ENCODE measurements at regions not wholly inside any gene's neighbourhood (a gene's known extent, or its start where the extent isn't known, plus 50 kb on each side); places are given as distances from the start of the nearest gene placed in this dataset.

- H3K27me3 ChIP-seq (ENCODE audit: insufficient read depth, low read depth, low read length): no peaks in the 10 kb centered on the region
- H3K9me3 ChIP-seq (ENCODE audit: low read length): no peaks in the 10 kb centered on the region
- no peaks in the 10 kb centered on the region for H3F3A ChIP-seq (ENCODE audit: insufficient read depth, low read length, poor library complexity, severe bottlenecking)
- TF ChIP-seq CTCF (IDR thresholded peaks at IDR 0.05; ENCODE audit: poor library complexity, severe bottlenecking) (no peak), EZH2 (IDR thresholded peaks at IDR 0.05; ENCODE audit: borderline replicate concordance, insufficient read depth, low read length, poor library complexity, severe bottlenecking) (no peak), SMC3 (conservative IDR thresholded peaks at IDR 0.05; ENCODE audit: poor library complexity) (no peak), RAD21 (conservative IDR thresholded peaks at IDR 0.05) (no peak), POLR2AphosphoS5 (IDR thresholded peaks at IDR 0.05) (no peak), REST (IDR thresholded peaks at IDR 0.05; ENCODE audit: borderline replicate concordance) (no peak), TAF1 (IDR thresholded peaks at IDR 0.05; ENCODE audit: low read depth) (no peak), EP300 (conservative IDR thresholded peaks at IDR 0.05; ENCODE audit: poor library complexity, severe bottlenecking) (no peak)
- no peak overlapping the region for H2AFZ ChIP-seq (ENCODE audit: low read depth, low read length)
- H3K27ac ChIP-seq (ENCODE audit: low read length): no peak overlapping the region
- no peaks in the 10 kb centered on the region for H4K20me1 ChIP-seq (ENCODE audit: insufficient read depth)
- H3K9ac ChIP-seq (ENCODE audit: low read length): no peak overlapping the region
- H3K4me2 ChIP-seq (ENCODE audit: low read length): no peak overlapping the region
- H3K79me2 ChIP-seq (replicated peaks; ENCODE audit: insufficient read depth, low read length): no peaks in the 10 kb centered on the region
- H3K9me2 ChIP-seq (ENCODE audit: insufficient read depth, low read length): no peaks in the 10 kb centered on the region
- no peaks in the 10 kb centered on the region for H3K36me3 ChIP-seq (ENCODE audit: insufficient read depth, low read length)
- no peak overlapping the region for H3K4me3 ChIP-seq (ENCODE audit: low read length)
Observed at GRCh38 chr13:80513196-80513595, 172.3 kb upstream of the SPRY2 start.

GRCh38 chr13:80510686-80511085 is 169.8 kb upstream of the SPRY2 start:
- Histone ChIP-seq H3K27me3 (ENCODE audit: insufficient read depth, low read depth, low read length) (no peaks in the 10 kb centered on the region), H3K4me2 (ENCODE audit: low read length) (no peak overlapping the region), H3K9ac (ENCODE audit: low read length) (no peak overlapping the region), H2AFZ (ENCODE audit: low read depth, low read length) (no peak overlapping the region), H3K36me3 (ENCODE audit: insufficient read depth, low read length) (no peaks in the 10 kb centered on the region), H3K9me3 (ENCODE audit: low read length) (no peaks in the 10 kb centered on the region), H3F3A (ENCODE audit: insufficient read depth, low read length, poor library complexity, severe bottlenecking) (no peaks in the 10 kb centered on the region), H3K27ac (ENCODE audit: low read length) (no peak overlapping the region), H3K4me3 (ENCODE audit: low read length) (no peak overlapping the region), H3K9me2 (ENCODE audit: insufficient read depth, low read length) (no peaks in the 10 kb centered on the region), H4K20me1 (ENCODE audit: insufficient read depth) (no peaks in the 10 kb centered on the region), H3K79me2 (replicated peaks; ENCODE audit: insufficient read depth, low read length) (no peaks in the 10 kb centered on the region)
- TF ChIP-seq TAF1 (IDR thresholded peaks at IDR 0.05; ENCODE audit: low read depth) (no peak), EP300 (conservative IDR thresholded peaks at IDR 0.05; ENCODE audit: poor library complexity, severe bottlenecking) (no peak), REST (IDR thresholded peaks at IDR 0.05; ENCODE audit: borderline replicate concordance) (no peak), CTCF (IDR thresholded peaks at IDR 0.05; ENCODE audit: poor library complexity, severe bottlenecking) (no peak), MXI1 (conservative IDR thresholded peaks at IDR 0.05; ENCODE audit: poor library complexity, severe bottlenecking) (no peak), SMC3 (conservative IDR thresholded peaks at IDR 0.05; ENCODE audit: poor library complexity) (no peak), POLR2AphosphoS5 (IDR thresholded peaks at IDR 0.05) (no peak), RAD21 (conservative IDR thresholded peaks at IDR 0.05) (no peak), EZH2 (IDR thresholded peaks at IDR 0.05; ENCODE audit: borderline replicate concordance, insufficient read depth, low read length, poor library complexity, severe bottlenecking) (no peak)
